HUES48 (cell line): ENCODE measurements at regions not wholly inside any gene's neighbourhood (a gene's known extent, or its start where the extent isn't known, plus 50 kb on each side); places are given as distances from the start of the nearest gene placed in this dataset.

Experiments used
- H3K27ac ChIP-seq: one replicate; pipeline ENCODE4 v1.7.0; 2013; ENCODE audit warnings: low read depth, low read length, inconsistent platforms
- H3K27me3 ChIP-seq: 2 replicates; pipeline ENCODE4 v1.6.1; 2013; ENCODE audit warnings: mild to moderate bottlenecking, low read length; ENCODE audit not compliant: control insufficient read depth, insufficient read depth
- H3K36me3 ChIP-seq: 2 replicates; pipeline ENCODE4 v1.6.1; 2013; ENCODE audit warnings: low read length; ENCODE audit not compliant: control insufficient read depth, insufficient read depth
- H3K4me1 ChIP-seq: 2 replicates; pipeline ENCODE4 v1.6.1; 2013; ENCODE audit warnings: mild to moderate bottlenecking, low read length; ENCODE audit not compliant: control insufficient read depth, insufficient read depth
- H3K4me3 ChIP-seq: 2 replicates; pipeline ENCODE4 v1.5.1; 2013; ENCODE audit warnings: mild to moderate bottlenecking, low read depth, low read length
- H3K9ac ChIP-seq: 2 replicates; pipeline ENCODE4 v1.6.1; 2013; ENCODE audit warnings: mild to moderate bottlenecking, low read depth, low read length, moderate library complexity
- H3K9me3 ChIP-seq: 2 replicates; pipeline ENCODE4 v1.6.1; 2013; ENCODE audit warnings: low read length; ENCODE audit not compliant: control insufficient read depth, insufficient read depth

DNA sequence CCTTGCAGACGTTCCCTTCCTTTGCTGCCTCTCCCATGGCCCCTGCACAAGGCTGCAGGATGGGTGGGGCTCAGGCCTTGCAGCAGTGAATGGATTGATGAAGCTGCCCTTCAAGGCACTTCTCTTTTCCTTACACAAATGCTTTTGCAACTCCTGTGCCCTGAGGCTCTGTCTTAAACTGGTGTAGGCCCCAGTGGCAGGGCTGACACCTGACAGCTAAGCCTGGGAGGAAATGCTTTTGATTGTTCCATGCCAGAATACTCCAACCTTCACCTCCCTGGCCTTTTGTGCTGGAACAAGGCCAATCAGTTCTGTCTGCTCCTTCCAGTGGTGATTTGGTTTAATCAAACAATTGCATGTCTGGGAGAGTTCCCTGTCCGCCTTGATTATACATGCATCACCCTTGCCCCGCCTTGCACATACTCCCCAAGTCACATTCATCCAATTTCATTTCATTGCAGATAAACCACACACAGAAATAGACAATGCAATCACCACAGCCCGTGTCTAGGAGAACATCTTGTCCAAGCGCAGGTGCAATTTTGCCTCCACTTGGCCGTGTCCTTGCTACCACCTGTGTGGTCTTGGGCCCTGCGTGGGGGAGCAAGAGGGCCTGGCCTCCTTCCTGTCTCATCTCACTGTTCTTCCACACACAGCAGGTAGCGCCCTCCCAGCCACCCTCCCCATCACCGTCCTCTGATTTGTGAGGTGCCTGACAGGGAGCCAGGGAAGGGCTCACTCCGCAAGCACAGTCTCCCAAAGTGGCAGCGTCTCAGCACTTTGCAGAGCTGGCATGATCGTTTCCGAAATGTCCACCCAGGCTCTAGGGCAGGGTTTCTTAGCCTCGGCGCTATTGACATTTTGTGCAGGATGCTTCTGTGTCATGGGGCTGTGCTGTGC is 120.4 kb downstream of the CDH26 start:
- no peaks in the 10 kb centered on the region for H3K27me3 ChIP-seq

DNA sequence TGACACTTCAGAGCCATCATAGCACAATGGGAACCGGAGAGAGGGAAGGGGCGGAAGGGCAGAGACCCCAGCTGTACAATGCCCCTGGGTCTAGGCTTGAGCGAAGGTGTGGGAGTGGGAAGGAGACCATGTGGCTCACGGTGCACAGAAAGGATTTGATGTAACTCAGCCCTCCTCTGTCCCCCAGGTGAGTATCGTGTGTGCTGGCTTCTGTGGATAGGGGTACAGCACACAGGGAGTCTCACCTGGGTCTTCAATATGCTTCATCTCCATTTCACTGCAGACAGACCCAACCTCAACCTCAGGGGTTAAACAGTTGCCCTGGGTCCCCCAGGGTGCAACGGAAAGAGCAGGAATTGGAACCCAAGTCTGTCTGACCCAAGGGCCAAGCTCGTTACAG is 122.2 kb downstream of the CDH26 start:
- H3K4me3 ChIP-seq: no peak overlapping the region
- no peak overlapping the region for H3K27ac ChIP-seq
- H3K9ac ChIP-seq: no peak overlapping the region
- H3K27me3 ChIP-seq: no peaks in the 10 kb centered on the region
- no peaks in the 10 kb centered on the region for H3K9me3 ChIP-seq
- no peaks in the 10 kb centered on the region for H3K4me1 ChIP-seq
- H3K36me3 ChIP-seq: no peaks in the 10 kb centered on the region

More for the DNA sequence above, 120.4 kb downstream of the CDH26 start:
- Histone ChIP-seq H3K27ac (no peak overlapping the region), H3K36me3 (no peaks in the 10 kb centered on the region), H3K4me1 (no peaks in the 10 kb centered on the region), H3K4me3 (no peak overlapping the region), H3K9me3 (no peaks in the 10 kb centered on the region), H3K9ac (no peak overlapping the region)

DNA sequence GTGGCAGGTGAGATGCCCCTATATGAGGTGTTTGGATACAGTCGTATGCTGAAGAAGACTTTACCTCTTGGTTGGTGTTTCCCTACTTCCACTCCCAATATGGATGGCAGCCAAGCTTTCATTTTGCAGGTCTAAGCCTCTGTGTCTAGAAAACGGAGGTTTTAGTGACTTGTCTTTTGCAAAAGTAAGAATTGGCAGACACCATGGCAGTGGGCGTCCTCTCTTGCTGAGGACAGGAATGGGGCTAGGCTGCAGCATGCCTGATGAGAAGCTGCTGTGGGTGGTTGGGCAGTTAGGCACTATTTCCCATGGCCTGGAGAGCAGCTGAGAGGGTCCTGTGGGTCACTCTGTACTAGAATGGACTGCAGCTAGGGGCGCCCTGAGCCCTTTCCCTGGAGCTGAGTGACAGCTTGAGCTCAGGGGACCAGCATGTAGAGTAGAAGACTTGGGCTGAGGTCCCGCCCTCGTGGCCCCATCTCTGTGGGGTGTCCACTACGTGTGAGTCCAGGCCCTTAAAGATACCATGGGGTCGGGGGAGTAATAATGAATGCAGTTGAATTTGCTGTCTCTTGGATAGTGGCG is 127.4 kb downstream of the CDH26 start:
- Histone ChIP-seq H3K9ac (no peak overlapping the region), H3K27me3 (peaks cover 29% of the 10 kb centered on the region), H3K9me3 (no peaks in the 10 kb centered on the region), H3K4me1 (no peaks in the 10 kb centered on the region), H3K36me3 (no peaks in the 10 kb centered on the region), H3K4me3 (no peak overlapping the region), H3K27ac (no peak overlapping the region)

DNA sequence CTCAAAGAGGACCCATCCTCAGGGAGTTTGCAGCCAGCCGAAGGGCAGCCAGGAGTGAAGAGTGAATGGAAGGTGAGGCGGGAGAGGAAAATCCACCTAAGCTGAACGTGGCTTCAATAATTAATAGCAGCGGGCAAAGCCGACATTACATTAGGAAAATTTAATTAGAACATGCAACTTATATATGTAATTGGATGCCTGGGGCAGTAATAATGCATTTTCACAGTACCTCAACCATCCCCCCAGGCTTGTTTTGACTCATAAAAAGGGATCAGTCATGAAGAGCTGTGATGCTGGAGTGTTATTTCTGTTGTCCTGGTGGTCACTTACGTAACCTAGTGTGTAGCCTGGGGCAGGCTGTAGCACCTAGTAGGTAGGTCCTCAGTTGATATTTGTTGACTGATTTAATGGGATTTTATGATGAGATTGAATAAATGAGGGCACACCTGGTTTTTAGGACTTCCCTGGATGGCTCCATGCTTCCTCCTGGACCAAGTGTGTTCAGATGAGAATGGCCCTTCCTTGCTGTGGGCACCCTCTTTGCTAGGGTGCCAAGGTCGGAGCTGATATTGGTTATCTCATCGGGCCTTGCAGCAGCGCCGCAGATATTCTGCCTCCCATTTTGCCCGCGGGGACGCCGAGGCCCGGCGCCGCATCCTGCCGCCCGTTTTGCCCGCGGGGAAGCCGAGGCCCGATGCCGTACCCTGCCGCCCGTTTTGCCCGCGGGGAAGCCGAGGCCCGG is 128.8 kb downstream of the CDH26 start:
- H3K36me3 ChIP-seq: no peaks in the 10 kb centered on the region
- H3K27me3 ChIP-seq: peaks cover 29% of the 10 kb centered on the region
- no peaks in the 10 kb centered on the region for H3K9me3 ChIP-seq
- no peak overlapping the region for H3K27ac ChIP-seq
- H3K9ac ChIP-seq: no peak overlapping the region
- no peak overlapping the region for H3K4me3 ChIP-seq
- H3K4me1 ChIP-seq: no peaks in the 10 kb centered on the region

DNA sequence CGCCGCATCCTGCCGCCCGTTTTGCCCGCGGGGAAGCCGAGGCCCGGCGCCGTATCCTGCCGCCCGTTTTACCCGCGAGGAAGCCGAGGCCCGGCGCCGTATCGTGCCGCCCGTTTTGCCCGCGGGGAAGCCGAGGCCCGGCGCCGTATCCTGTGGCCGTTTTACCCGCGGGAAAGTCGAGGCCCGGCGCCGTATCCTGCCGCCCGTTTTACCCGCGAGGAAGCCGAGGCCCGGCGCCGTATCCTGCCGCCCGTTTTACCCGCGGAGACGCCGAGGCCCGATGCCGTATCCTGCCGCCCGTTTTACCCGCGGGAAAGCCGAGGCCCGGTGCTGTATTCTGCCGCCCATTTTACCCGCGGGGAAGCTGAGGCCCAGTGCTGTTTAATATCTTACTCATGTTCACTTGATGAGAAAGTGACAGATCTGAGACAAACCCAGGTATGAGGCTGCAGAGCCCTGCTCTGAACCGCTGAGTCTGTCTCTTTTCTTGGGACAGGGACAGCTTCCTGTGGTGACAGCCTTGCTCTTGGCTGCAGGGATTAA is 129.4 kb downstream of the CDH26 start:
- Histone ChIP-seq H3K9ac (no peak overlapping the region), H3K4me3 (no peak overlapping the region), H3K4me1 (no peaks in the 10 kb centered on the region), H3K27me3 (peaks cover 29% of the 10 kb centered on the region), H3K9me3 (peaks cover 5% of the 10 kb centered on the region), H3K36me3 (no peaks in the 10 kb centered on the region), H3K27ac (no peak overlapping the region)

DNA sequence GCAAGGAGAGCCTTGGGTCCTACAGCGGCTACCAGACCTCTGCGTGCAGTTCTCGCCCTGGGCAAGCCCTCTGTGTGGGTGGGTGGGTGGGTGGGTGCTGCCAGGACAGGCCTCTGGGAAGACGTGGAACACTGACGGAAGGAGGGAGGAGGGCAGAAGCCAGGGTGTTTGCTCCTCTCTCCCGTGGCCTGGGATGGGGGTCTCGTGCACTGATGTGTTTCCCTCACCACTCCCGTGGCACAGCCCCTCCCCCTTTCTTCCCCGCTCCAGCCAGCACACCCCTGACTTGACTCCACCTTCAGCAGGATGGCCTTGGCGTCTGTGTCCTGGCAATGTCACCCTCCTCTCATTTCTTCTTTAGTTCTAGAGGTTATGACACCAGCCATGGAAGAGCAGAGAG is 130.0 kb downstream of the CDH26 start:
- H3K9ac ChIP-seq: no peak overlapping the region
- peaks cover 7% of the 10 kb centered on the region for H3K9me3 ChIP-seq
- no peaks in the 10 kb centered on the region for H3K36me3 ChIP-seq
- H3K27me3 ChIP-seq: peaks cover 29% of the 10 kb centered on the region
- no peaks in the 10 kb centered on the region for H3K4me1 ChIP-seq
- no peak overlapping the region for H3K4me3 ChIP-seq
- no peak overlapping the region for H3K27ac ChIP-seq

DNA sequence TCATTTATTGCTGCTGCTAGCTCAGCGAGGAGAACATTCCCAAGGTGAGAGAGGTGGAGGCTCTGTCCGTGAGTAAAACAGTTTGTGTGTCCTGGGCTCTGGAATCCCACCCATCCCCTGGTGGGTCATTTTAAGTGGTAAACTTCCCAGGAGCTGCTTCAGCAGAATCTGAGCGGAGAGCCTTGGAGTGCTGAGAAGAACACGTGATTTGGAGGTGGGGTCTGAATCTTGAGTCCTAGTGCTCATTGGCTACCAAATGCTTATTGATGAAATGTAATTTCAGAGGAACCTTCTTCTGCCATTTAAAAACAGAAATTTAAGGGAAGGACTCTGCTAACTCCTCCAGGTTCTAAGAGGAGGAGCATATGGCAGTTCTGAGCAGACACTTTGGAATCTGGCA is 132.4 kb downstream of the CDH26 start:
- H3K4me1 ChIP-seq: no peaks in the 10 kb centered on the region
- no peak overlapping the region for H3K9ac ChIP-seq
- H3K9me3 ChIP-seq: peaks cover 7% of the 10 kb centered on the region
- H3K36me3 ChIP-seq: no peaks in the 10 kb centered on the region
- no peak overlapping the region for H3K27ac ChIP-seq
- H3K4me3 ChIP-seq: no peak overlapping the region
- peaks cover 29% of the 10 kb centered on the region for H3K27me3 ChIP-seq

DNA sequence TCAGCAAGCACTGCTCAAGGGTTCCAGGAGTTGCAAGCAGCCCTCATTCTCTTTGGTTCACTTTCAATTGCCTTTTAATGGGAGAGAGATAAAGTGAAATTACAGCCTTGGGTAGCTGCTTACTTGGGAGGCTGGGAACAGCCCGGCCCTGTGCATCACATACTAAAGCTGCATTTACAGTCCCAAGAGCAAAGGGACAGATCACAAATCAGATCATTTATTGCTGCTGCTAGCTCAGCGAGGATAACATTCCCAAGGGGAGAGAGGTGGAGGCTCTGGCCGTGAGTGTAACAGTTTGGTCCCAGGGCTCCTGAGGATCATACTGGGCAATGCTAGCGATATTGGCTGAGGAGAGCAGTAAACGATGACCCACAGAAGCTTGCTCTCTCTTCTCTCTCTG is 133.1 kb downstream of the CDH26 start:
- no peaks in the 10 kb centered on the region for H3K4me1 ChIP-seq
- H3K9me3 ChIP-seq: peaks cover 7% of the 10 kb centered on the region
- H3K9ac ChIP-seq: no peak overlapping the region
- peaks cover 23% of the 10 kb centered on the region for H3K27me3 ChIP-seq
- H3K4me3 ChIP-seq: no peak overlapping the region
- H3K36me3 ChIP-seq: no peaks in the 10 kb centered on the region
- no peak overlapping the region for H3K27ac ChIP-seq

DNA sequence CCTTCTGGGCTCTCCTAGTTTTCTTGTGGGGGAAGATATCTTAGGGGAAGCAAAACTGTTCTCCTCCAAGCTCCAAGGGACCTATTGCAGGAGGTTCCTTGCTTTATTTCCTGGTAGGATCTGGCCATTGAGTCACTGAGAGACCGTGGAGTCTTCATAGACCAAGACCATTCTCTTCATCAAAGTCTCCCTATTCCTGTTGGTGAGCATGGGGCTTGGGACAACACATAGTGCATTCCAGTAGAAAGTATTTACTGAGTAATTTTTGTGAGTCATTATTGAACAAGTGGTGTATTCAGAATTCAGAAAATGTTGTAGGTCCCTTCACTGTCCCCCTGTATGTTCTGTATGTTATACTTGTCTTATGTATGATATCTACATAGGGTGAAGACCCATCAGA is 133.6 kb downstream of the CDH26 start:
- Histone ChIP-seq H3K4me1 (no peaks in the 10 kb centered on the region), H3K27me3 (peaks cover 17% of the 10 kb centered on the region), H3K27ac (no peak overlapping the region), H3K9me3 (peaks cover 7% of the 10 kb centered on the region), H3K9ac (no peak overlapping the region), H3K4me3 (no peak overlapping the region), H3K36me3 (no peaks in the 10 kb centered on the region)

DNA sequence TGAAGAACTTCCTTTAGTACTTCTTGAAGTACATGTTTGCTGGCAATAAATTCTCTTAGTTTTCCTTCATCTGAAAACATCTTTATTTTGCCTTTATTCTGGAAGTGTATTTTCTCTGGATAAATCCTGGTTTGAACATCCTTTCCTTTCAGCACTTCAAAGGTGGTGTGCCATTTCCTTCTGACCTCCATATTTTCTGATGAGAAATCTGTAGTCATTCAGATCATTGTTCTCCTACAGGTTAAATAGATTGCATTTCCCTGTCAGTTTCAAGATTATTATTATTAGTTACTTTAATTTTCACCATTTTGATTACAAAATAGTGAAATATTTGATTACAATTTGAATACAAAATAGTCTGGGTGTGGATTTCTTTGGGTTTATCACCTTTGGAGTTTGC is 134.5 kb downstream of the CDH26 start:
- no peak overlapping the region for H3K27ac ChIP-seq
- H3K36me3 ChIP-seq: no peaks in the 10 kb centered on the region

DNA sequence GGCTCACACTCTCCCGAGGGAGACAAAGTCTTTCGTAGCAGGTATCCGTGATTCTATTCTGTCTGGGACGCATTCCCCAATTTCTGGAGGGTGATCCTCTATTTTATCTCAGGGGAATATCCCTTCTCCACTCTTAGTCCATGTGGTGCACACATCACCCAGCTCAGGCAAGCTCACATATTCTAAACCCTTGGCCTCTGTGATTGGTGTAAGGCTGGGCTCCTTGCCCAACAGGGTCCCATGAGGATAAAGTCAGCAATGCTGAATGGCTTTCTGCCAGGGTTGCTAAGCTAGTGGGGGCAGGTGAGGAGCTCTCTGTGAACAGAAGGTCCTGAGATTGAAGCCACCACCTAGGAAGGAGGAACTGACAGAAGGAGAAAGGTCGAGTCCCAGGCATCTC is 137.2 kb downstream of the CDH26 start:
- Histone ChIP-seq H3K4me1 (no peaks in the 10 kb centered on the region), H3K9ac (no peak overlapping the region), H3K27ac (no peak overlapping the region), H3K36me3 (no peaks in the 10 kb centered on the region), H3K27me3 (no peaks in the 10 kb centered on the region; the same call in 1 of the 2 replicates), H3K9me3 (peaks cover 13% of the 10 kb centered on the region), H3K4me3 (no peak overlapping the region)

More for the DNA sequence above, 134.5 kb downstream of the CDH26 start:
- H3K9me3 ChIP-seq: peaks cover 7% of the 10 kb centered on the region
- H3K4me1 ChIP-seq: no peaks in the 10 kb centered on the region
- no peak overlapping the region for H3K9ac ChIP-seq
- H3K27me3 ChIP-seq: peaks cover 12% of the 10 kb centered on the region
- H3K4me3 ChIP-seq: no peak overlapping the region
